SK-N-SH treated with all-trans-retinoic acid at 6 μM for 48 hours (cell line): ENCODE measurements at regions not wholly inside any gene's neighbourhood (a gene's known extent, or its start where the extent isn't known, plus 50 kb on each side); places are given as distances from the start of the nearest gene placed in this dataset.

Experiments
- TF ChIP-seq, protein P1 (sequence below): fragments of 250-450 bp; sonication (Bioruptor Pico); IDR thresholded peaks from 2 replicates; pipeline ENCODE4 v1.5.1; 2020; ENCODE audit warnings: low read depth, mild to moderate bottlenecking, moderate library complexity
- TF ChIP-seq, protein P2 (sequence below): fragments of 250-450 bp; sonication (Bioruptor Pico); IDR thresholded peaks from 2 replicates; pipeline ENCODE4 v1.8.0; 2020; ENCODE audit warnings: mild to moderate bottlenecking, moderate library complexity, borderline replicate concordance

DNA sequence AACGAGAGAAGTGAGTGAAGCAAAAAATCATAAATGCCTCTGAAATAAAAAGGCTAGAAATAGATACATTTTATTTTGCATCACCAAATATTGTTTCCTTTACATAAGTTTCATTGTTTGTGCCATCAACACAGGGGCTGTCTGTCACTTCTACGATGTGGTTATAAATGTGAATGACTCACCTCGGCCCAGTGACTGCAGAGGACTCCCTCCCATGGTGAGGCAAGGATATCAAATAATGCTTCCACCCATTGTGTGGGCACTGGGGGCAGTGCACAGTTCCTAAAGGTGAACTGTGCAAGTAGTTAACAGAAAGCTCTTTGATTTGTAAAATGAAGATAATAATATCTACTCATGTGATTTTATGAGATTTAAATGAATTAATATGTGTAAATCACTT is 230.3 kb upstream of the NEIL3 start:
- TF ChIP-seq, protein P1, sequence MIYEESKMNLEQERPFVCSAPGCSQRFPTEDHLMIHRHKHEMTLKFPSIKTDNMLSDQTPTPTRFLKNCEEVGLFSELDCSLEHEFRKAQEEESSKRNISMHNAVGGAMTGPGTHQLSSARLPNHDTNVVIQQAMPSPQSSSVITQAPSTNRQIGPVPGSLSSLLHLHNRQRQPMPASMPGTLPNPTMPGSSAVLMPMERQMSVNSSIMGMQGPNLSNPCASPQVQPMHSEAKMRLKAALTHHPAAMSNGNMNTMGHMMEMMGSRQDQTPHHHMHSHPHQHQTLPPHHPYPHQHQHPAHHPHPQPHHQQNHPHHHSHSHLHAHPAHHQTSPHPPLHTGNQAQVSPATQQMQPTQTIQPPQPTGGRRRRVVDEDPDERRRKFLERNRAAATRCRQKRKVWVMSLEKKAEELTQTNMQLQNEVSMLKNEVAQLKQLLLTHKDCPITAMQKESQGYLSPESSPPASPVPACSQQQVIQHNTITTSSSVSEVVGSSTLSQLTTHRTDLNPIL (CRISPR knock-in tag): no peak
- TF ChIP-seq, protein P2, sequence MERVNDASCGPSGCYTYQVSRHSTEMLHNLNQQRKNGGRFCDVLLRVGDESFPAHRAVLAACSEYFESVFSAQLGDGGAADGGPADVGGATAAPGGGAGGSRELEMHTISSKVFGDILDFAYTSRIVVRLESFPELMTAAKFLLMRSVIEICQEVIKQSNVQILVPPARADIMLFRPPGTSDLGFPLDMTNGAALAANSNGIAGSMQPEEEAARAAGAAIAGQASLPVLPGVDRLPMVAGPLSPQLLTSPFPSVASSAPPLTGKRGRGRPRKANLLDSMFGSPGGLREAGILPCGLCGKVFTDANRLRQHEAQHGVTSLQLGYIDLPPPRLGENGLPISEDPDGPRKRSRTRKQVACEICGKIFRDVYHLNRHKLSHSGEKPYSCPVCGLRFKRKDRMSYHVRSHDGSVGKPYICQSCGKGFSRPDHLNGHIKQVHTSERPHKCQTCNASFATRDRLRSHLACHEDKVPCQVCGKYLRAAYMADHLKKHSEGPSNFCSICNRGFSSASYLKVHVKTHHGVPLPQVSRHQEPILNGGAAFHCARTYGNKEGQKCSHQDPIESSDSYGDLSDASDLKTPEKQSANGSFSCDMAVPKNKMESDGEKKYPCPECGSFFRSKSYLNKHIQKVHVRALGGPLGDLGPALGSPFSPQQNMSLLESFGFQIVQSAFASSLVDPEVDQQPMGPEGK (CRISPR knock-in tag): no peak
